ENCODE measurements at regions not wholly inside any gene's neighbourhood (a gene's known extent, or its start where the extent isn't known, plus 50 kb on each side); places are given as distances from the start of the nearest gene placed in this dataset.

DNA sequence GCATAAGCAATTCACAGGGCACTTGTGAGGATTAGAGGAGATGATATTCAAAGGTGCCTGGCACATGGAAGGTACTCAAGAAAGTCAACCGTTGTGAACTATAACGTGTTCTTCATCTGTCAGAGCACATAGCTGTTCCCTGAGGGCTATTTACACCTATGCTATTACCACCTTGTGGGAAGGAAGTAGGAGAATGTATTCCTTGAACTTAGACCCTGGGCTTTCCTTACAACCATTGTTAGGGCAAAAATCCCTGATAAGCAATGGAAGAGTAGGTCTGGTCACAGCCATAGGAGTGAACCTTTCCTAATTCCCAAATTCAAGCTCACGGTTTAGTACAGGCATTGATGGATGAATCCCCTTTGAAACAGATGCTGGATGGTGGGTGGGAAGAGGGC, 188.6 kb downstream of the HAPSTR1 start:
- no peak for TF ChIP-seq ZNF8 (CRISPR knock-in tag; IDR thresholded peaks at IDR 0.05)
- TF ChIP-seq, protein P1, sequence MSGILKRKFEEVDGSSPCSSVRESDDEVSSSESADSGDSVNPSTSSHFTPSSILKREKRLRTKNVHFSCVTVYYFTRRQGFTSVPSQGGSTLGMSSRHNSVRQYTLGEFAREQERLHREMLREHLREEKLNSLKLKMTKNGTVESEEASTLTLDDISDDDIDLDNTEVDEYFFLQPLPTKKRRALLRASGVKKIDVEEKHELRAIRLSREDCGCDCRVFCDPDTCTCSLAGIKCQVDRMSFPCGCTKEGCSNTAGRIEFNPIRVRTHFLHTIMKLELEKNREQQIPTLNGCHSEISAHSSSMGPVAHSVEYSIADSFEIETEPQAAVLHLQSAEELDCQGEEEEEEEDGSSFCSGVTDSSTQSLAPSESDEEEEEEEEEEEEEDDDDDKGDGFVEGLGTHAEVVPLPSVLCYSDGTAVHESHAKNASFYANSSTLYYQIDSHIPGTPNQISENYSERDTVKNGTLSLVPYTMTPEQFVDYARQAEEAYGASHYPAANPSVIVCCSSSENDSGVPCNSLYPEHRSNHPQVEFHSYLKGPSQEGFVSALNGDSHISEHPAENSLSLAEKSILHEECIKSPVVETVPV (CRISPR knock-in tag; IDR thresholded peaks at IDR 0.05) = no peak
- no peak for TF ChIP-seq ZC3H10 (CRISPR knock-in tag; IDR thresholded peaks at IDR 0.05)
- no peak for TF ChIP-seq TCF4 (CRISPR knock-in tag; IDR thresholded peaks at IDR 0.05; ENCODE audit: borderline replicate concordance)
- TF ChIP-seq ESRRG (CRISPR knock-in tag; IDR thresholded peaks at IDR 0.05) = no peak
- TF ChIP-seq ZFP30 (CRISPR knock-in tag; IDR thresholded peaks at IDR 0.05) = no peak
- no peak for TF ChIP-seq RARB (CRISPR knock-in tag; IDR thresholded peaks at IDR 0.05)
- no peak for TF ChIP-seq ZNF70 (CRISPR knock-in tag; IDR thresholded peaks at IDR 0.05)
- no peak for TF ChIP-seq BACH2 (CRISPR knock-in tag; IDR thresholded peaks at IDR 0.05; ENCODE audit: borderline replicate concordance)
- TF ChIP-seq CREB5 (CRISPR knock-in tag; IDR thresholded peaks at IDR 0.05; ENCODE audit: low read depth) = no peak
- no peak for TF ChIP-seq GLIS3 (CRISPR knock-in tag; IDR thresholded peaks at IDR 0.05)
- TF ChIP-seq, protein P2, sequence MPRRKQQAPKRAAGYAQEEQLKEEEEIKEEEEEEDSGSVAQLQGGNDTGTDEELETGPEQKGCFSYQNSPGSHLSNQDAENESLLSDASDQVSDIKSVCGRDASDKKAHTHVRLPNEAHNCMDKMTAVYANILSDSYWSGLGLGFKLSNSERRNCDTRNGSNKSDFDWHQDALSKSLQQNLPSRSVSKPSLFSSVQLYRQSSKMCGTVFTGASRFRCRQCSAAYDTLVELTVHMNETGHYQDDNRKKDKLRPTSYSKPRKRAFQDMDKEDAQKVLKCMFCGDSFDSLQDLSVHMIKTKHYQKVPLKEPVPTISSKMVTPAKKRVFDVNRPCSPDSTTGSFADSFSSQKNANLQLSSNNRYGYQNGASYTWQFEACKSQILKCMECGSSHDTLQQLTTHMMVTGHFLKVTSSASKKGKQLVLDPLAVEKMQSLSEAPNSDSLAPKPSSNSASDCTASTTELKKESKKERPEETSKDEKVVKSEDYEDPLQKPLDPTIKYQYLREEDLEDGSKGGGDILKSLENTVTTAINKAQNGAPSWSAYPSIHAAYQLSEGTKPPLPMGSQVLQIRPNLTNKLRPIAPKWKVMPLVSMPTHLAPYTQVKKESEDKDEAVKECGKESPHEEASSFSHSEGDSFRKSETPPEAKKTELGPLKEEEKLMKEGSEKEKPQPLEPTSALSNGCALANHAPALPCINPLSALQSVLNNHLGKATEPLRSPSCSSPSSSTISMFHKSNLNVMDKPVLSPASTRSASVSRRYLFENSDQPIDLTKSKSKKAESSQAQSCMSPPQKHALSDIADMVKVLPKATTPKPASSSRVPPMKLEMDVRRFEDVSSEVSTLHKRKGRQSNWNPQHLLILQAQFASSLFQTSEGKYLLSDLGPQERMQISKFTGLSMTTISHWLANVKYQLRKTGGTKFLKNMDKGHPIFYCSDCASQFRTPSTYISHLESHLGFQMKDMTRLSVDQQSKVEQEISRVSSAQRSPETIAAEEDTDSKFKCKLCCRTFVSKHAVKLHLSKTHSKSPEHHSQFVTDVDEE (CRISPR knock-in tag; IDR thresholded peaks at IDR 0.05) = no peak
- TF ChIP-seq, protein P3, sequence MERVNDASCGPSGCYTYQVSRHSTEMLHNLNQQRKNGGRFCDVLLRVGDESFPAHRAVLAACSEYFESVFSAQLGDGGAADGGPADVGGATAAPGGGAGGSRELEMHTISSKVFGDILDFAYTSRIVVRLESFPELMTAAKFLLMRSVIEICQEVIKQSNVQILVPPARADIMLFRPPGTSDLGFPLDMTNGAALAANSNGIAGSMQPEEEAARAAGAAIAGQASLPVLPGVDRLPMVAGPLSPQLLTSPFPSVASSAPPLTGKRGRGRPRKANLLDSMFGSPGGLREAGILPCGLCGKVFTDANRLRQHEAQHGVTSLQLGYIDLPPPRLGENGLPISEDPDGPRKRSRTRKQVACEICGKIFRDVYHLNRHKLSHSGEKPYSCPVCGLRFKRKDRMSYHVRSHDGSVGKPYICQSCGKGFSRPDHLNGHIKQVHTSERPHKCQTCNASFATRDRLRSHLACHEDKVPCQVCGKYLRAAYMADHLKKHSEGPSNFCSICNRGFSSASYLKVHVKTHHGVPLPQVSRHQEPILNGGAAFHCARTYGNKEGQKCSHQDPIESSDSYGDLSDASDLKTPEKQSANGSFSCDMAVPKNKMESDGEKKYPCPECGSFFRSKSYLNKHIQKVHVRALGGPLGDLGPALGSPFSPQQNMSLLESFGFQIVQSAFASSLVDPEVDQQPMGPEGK (CRISPR knock-in tag; IDR thresholded peaks at IDR 0.05; ENCODE audit: borderline replicate concordance) = no peak

Measured in SK-N-SH treated with all-trans-retinoic acid at 6 μM for 48 hours (cell line).